SK-N-SH (cell line): ENCODE measurements at regions not wholly inside any gene's neighbourhood (a gene's known extent, or its start where the extent isn't known, plus 50 kb on each side); places are given as distances from the start of the nearest gene placed in this dataset.

Experiments used
- CTCF ChIA-PET: fragments of 300-600, 350-600 bp; formaldehyde crosslinking; extraction: SDS; loops from one replicate; lab custom pipeline; 2021; lab: Yijun Ruan, JAX
- POLR2A ChIA-PET: fragments of 350-600 bp; sonication (Branson Sonifier 250); formaldehyde crosslinking; extraction: SDS; loops from one replicate; lab custom pipeline; 2020; ENCODE audit warnings: antibody characterized with exemption, inconsistent platforms; lab: Yijun Ruan, JAX
- DNase-seq: peaks from one replicate; pipeline ENCODE4 v3.0.0; 2012
- H2AFZ ChIP-seq: fragments of 200-600 bp; sonication (generic); 2 replicates; pipeline ENCODE4 v1.8.1; 2016; ENCODE audit warnings: antibody characterized with exemption, mild to moderate bottlenecking, low read depth
- H3F3A ChIP-seq: fragments of 200-600 bp; sonication (generic); replicated peaks from 2 replicates; pipeline ENCODE3; 2016; ENCODE audit warnings: antibody characterized with exemption, mild to moderate bottlenecking; ENCODE audit not compliant: insufficient read depth
- H3K27ac ChIP-seq, 2 experiments: fragments of 200-500 bp in 1 of 2; fragments of 200-600 bp in 1 of 2; sonication (Bioruptor generic) in 1 of 2; sonication (generic), shearing (Covaris generic) in 1 of 2; 2 replicates each; pipeline versions ENCODE4 v1.5.1 to v1.6.1; 2014 to 2016; ENCODE audit warnings: low read depth in 2 of 2, inconsistent platforms in 1 of 2, low read length in 1 of 2, mild to moderate bottlenecking in 1 of 2, mixed read lengths in 1 of 2
- H3K27me3 ChIP-seq: fragments of 200-600 bp; sonication (generic), shearing (Covaris generic); 2 replicates; pipeline ENCODE4 v1.6.1; 2016; ENCODE audit warnings: mixed run types; ENCODE audit not compliant: insufficient read depth
- H3K36me3 ChIP-seq, 2 experiments: fragments of 200-500 bp in 1 of 2; fragments of 200-600 bp in 1 of 2; sonication (Bioruptor generic) in 1 of 2; sonication (generic) in 1 of 2; replicated peaks in 1 of 2; 2 replicates each; pipeline versions ENCODE3 to v1.5.1; 2014 to 2016; ENCODE audit warnings: low read length in 1 of 2, mild to moderate bottlenecking in 1 of 2; ENCODE audit not compliant: insufficient read depth in 2 of 2, control insufficient read depth in 1 of 2
- H3K4me1 ChIP-seq, 2 experiments: fragments of 200-500 bp in 1 of 2; fragments of 200-600 bp in 1 of 2; sonication (Bioruptor generic) in 1 of 2; sonication (generic), shearing (Covaris generic) in 1 of 2; 2 replicates each; pipeline versions ENCODE4 v1.5.1 to v1.6.1; 2014 to 2016; ENCODE audit warnings: low read depth in 1 of 2, low read length in 1 of 2, mixed run types in 1 of 2; ENCODE audit not compliant: insufficient read depth in 2 of 2, control insufficient read depth in 1 of 2
- H3K4me2 ChIP-seq: fragments of 200-600 bp; sonication (generic), shearing (Covaris generic); 2 replicates; pipeline ENCODE4 v1.6.1; 2017; ENCODE audit warnings: mixed run types
- H3K4me3 ChIP-seq, 2 experiments: fragments of 200-500 bp in 1 of 2; fragments of 200-600 bp in 1 of 2; sonication (Bioruptor generic) in 1 of 2; sonication (generic), shearing (Covaris generic) in 1 of 2; 2 replicates each; pipeline versions ENCODE4 v1.5.1 to v1.8.1; 2014 to 2016; ENCODE audit warnings: low read depth in 2 of 2, inconsistent platforms in 1 of 2, low read length in 1 of 2, mild to moderate bottlenecking in 1 of 2, mixed read lengths in 1 of 2, moderate library complexity in 1 of 2
- H3K79me2 ChIP-seq: fragments of 200-600 bp; sonication (generic); 2 replicates; pipeline ENCODE4 v1.8.1; 2017; ENCODE audit warnings: mild to moderate bottlenecking; ENCODE audit not compliant: insufficient read depth
- H3K9ac ChIP-seq: fragments of 200-600 bp; sonication (generic); 2 replicates; pipeline ENCODE4 v1.6.1; 2017; ENCODE audit warnings: mixed run types
- H3K9me2 ChIP-seq: fragments of 200-600 bp; sonication (generic); 2 replicates; pipeline ENCODE4 v1.6.1; 2017; ENCODE audit warnings: mixed run types
- H3K9me3 ChIP-seq: fragments of 200-600 bp; sonication (generic); 2 replicates; pipeline ENCODE4 v1.6.1; 2017; ENCODE audit warnings: mixed run types, mild to moderate bottlenecking, moderate library complexity
- H4K20me1 ChIP-seq: fragments of 200-600 bp; sonication (generic); 2 replicates; pipeline ENCODE4 v1.6.1; 2017; ENCODE audit warnings: mild to moderate bottlenecking, mixed run types; ENCODE audit not compliant: insufficient read depth
- GABPA ChIP-seq: IDR thresholded peaks from 2 replicates; pipeline ENCODE4 v1.4.0; 2012; ENCODE audit warnings: low read depth, mild to moderate bottlenecking
- GATA2 ChIP-seq: sonication (generic); formaldehyde crosslinking; IDR thresholded peaks from 2 replicates; pipeline ENCODE4 v1.5.0; 2020; ENCODE audit warnings: mild to moderate bottlenecking, missing genetic modification reagents
- MXI1 ChIP-seq: IDR thresholded peaks from 2 replicates; pipeline ENCODE4 v1.6.1; 2012; ENCODE audit warnings: mild to moderate bottlenecking, low read depth, low read length, improper control_type of control experiment
- NFIC ChIP-seq: IDR thresholded peaks from 2 replicates; pipeline ENCODE4 v1.4.0; 2012; ENCODE audit warnings: borderline replicate concordance
- RAD21 ChIP-seq: IDR thresholded peaks from 2 replicates; pipeline ENCODE4 v1.6.1; 2012; ENCODE audit warnings: mild to moderate bottlenecking, low read length
- RCOR1 ChIP-seq: fragments of 150-350 bp; IDR thresholded peaks from 2 replicates; pipeline ENCODE4 v1.6.1; 2017; ENCODE audit warnings: antibody characterized with exemption, low read length
- TEAD4 ChIP-seq: IDR thresholded peaks from 2 replicates; pipeline ENCODE4 v1.4.0; 2012; ENCODE audit warnings: mild to moderate bottlenecking, borderline replicate concordance; ENCODE audit not compliant: insufficient read depth
- WGBS: methylation state at CpG from one replicate; pipeline ENCODE4 v1.1.6; 2017; ENCODE audit warnings: low lambda C conversion rate; 5-methylcytosine and 5-hydroxymethylcytosine counted together
- TF ChIP-seq, protein P1 (sequence below): IDR thresholded peaks from 2 replicates; pipeline ENCODE4; 2012
- TF ChIP-seq, protein P2 (sequence below): fragments of 200-600 bp; sonication (generic); IDR thresholded peaks from 2 replicates; pipeline ENCODE4 v1.6.1; 2017; ENCODE audit warnings: antibody characterized with exemption, mild to moderate bottlenecking, moderate library complexity

GRCh38 chr1:36687312-36687711, 204.6 kb upstream of the CSF3R start:
- TF ChIP-seq TEAD4 (no peak), NFIC (no peak), GABPA (no peak), RAD21 (no peak), GATA2 (CRISPR knock-in tag) (no peak), MXI1 (no peak)
- H3K4me2 ChIP-seq: no peak overlapping the region
- no peaks in the 10 kb centered on the region for H3F3A ChIP-seq
- H3K27me3 ChIP-seq: no peaks in the 10 kb centered on the region
- no peak overlapping the region for H2AFZ ChIP-seq
- CTCF ChIA-PET: interaction anchor here (1.6 to 1.9 kb wide), 2 partner anchors 12 to 36 kb away, joined by 5 to 6 read pairs; no protein-coding TSS in a partner anchor
- H3K27ac ChIP-seq: no peak overlapping the region
- DNase-seq: no peak
- no peaks in the 10 kb centered on the region for H3K4me1 ChIP-seq
- H3K9me2 ChIP-seq: no peaks in the 10 kb centered on the region
- H3K4me3 ChIP-seq: no peak overlapping the region
- no peaks in the 10 kb centered on the region for H4K20me1 ChIP-seq
- no peaks in the 10 kb centered on the region for H3K36me3 ChIP-seq
- 11% methylated on average over 5 of the region's 5 CpGs for WGBS
- H3K9me3 ChIP-seq: no peaks in the 10 kb centered on the region
- POLR2A ChIA-PET: no interaction called here
- H3K9ac ChIP-seq: no peak overlapping the region
- H3K79me2 ChIP-seq: no peaks in the 10 kb centered on the region

DNA sequence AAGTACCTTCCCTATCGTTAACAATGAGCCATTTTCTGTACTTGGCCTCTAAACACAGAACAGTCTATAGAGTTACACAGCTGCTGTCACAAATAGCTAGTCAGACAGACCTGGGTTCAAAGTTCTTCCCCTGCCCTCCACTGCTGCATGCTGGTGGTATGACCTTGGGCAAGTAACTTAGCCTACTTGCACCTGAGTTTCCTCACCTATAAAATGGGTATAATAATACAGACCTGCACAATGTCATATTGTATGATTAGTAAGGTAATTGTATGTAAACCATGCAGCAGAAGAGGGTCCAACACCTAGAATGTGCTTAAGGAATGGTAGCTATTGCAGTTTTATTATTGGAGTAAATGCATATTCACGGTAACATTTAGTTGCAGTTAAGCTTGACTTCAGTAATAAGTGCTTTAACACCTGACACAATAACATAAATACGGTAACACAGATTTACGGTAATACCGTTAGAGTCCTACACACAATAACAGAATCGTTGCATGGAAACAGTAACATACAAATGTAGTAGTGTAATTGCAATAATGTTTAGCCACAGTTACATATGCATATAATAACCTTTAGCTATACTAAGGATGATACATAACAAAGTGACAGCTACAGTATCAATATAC, 193.3 kb upstream of the CSF3R start:
- H3F3A ChIP-seq: no peaks in the 10 kb centered on the region
- no peaks in the 10 kb centered on the region for H3K36me3 ChIP-seq
- CTCF ChIA-PET: interaction anchor here (1.4 to 2.1 kb wide), 3 partner anchors 11 to 26 kb away, joined by 4 to 6 read pairs (median 6); no protein-coding TSS in a partner anchor
- POLR2A ChIA-PET: no interaction called here
- H3K27ac ChIP-seq: no peak overlapping the region
- no peaks in the 10 kb centered on the region for H3K27me3 ChIP-seq
- H3K79me2 ChIP-seq: no peaks in the 10 kb centered on the region
- no peak overlapping the region for H3K4me3 ChIP-seq
- no peaks in the 10 kb centered on the region for H3K9me3 ChIP-seq
- no peak for DNase-seq
- H3K4me2 ChIP-seq: no peak overlapping the region
- WGBS: 46% methylated on average over 6 of the region's 6 CpGs
- H3K4me1 ChIP-seq: no peaks in the 10 kb centered on the region
- H3K9me2 ChIP-seq: no peaks in the 10 kb centered on the region
- H4K20me1 ChIP-seq: no peaks in the 10 kb centered on the region
- no peak overlapping the region for H2AFZ ChIP-seq
- TF ChIP-seq, protein P1, sequence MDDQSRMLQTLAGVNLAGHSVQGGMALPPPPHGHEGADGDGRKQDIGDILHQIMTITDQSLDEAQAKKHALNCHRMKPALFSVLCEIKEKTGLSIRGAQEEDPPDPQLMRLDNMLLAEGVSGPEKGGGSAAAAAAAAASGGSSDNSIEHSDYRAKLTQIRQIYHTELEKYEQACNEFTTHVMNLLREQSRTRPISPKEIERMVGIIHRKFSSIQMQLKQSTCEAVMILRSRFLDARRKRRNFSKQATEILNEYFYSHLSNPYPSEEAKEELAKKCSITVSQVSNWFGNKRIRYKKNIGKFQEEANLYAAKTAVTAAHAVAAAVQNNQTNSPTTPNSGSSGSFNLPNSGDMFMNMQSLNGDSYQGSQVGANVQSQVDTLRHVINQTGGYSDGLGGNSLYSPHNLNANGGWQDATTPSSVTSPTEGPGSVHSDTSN: no peak
- TF ChIP-seq, all 33 proteins: peak for 0
- H3K9ac ChIP-seq: no peak overlapping the region

DNA sequence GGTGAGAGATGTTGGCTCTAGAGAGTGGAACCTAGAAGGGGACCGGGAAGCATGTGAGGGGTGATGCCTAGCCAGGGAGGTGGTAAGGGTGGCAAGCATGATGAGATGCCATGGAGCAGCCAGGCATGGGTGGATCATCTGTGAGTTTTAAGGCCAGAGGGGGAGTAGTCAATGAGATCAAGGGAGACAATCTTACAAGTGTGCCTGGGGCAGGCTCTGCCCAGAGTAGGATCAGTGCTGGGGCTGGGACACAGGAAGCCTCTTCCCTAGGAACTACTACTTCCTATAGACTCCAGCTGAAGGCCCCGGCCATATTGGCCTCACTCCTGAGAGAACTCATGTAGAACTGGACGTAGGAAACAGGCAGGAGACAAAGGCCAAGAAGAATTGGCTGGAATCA, 192.4 kb upstream of the CSF3R start:
- TF ChIP-seq RCOR1 (no peak), GATA2 (CRISPR knock-in tag) (no peak)
- TF ChIP-seq, protein P2, sequence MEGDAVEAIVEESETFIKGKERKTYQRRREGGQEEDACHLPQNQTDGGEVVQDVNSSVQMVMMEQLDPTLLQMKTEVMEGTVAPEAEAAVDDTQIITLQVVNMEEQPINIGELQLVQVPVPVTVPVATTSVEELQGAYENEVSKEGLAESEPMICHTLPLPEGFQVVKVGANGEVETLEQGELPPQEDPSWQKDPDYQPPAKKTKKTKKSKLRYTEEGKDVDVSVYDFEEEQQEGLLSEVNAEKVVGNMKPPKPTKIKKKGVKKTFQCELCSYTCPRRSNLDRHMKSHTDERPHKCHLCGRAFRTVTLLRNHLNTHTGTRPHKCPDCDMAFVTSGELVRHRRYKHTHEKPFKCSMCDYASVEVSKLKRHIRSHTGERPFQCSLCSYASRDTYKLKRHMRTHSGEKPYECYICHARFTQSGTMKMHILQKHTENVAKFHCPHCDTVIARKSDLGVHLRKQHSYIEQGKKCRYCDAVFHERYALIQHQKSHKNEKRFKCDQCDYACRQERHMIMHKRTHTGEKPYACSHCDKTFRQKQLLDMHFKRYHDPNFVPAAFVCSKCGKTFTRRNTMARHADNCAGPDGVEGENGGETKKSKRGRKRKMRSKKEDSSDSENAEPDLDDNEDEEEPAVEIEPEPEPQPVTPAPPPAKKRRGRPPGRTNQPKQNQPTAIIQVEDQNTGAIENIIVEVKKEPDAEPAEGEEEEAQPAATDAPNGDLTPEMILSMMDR: no peak
- CTCF ChIA-PET: interaction anchor here (1.3 to 2.1 kb wide), 4 partner anchors 11 to 25 kb away, joined by 4 to 6 read pairs (median 6); no protein-coding TSS in a partner anchor
- DNase-seq: no peak
- POLR2A ChIA-PET: no interaction called here
- Histone ChIP-seq H4K20me1 (no peaks in the 10 kb centered on the region), H3F3A (no peaks in the 10 kb centered on the region), H3K79me2 (no peaks in the 10 kb centered on the region), H3K27me3 (no peaks in the 10 kb centered on the region), H3K4me1 (no peaks in the 10 kb centered on the region), H3K9me3 (no peaks in the 10 kb centered on the region), H3K9ac (no peak overlapping the region), H3K27ac (no peak overlapping the region), H3K36me3 (no peaks in the 10 kb centered on the region), H2AFZ (no peak overlapping the region), H3K4me2 (no peak overlapping the region), H3K4me3 (no peak overlapping the region), H3K9me2 (no peaks in the 10 kb centered on the region)
- 19% methylated on average over 3 of the region's 3 CpGs for WGBS
